H1 (cell line): ENCODE measurements at regions not wholly inside any gene's neighbourhood (a gene's known extent, or its start where the extent isn't known, plus 50 kb on each side); places are given as distances from the start of the nearest gene placed in this dataset.

Experiments
- CTCF ChIA-PET: fragments of 300-600 bp; sonication (Branson Sonifier 250); formaldehyde crosslinking; loops from one replicate; lab custom pipeline; 2021; ENCODE audit not compliant: partially characterized antibody; lab: Charles Lee
- POLR2A ChIA-PET: fragments of 300-600 bp; sonication (Branson Sonifier 250); formaldehyde crosslinking; loops from one replicate; lab custom pipeline; 2021; ENCODE audit warnings: inconsistent platforms; ENCODE audit not compliant: partially characterized antibody; lab: Charles Lee
- DNase-seq, 2 experiments: peaks; one replicate each; pipeline versions ENCODE4 v3.0.0 to v3.0.0-alpha.2; 2010 to 2022; ENCODE audit warnings: low spot score in 2 of 2, low read depth in 1 of 2, mixed read lengths in 1 of 2
- FAIRE-seq: peaks from 2 replicates; lab custom pipeline; 2011; peaks lifted over from hg19 to GRCh38; lab: Jason Lieb, UNC
- H2AFZ ChIP-seq: 2 replicates; pipeline ENCODE4 v1.8.1; 2012; ENCODE audit warnings: low read length, inconsistent platforms
- H2AK5ac ChIP-seq: 2 replicates; pipeline ENCODE4 v1.6.1; 2013; ENCODE audit warnings: low read depth, low read length
- H2BK120ac ChIP-seq: replicated peaks from 2 replicates; pipeline ENCODE3; 2013; ENCODE audit warnings: low read depth, low read length, inconsistent platforms
- H2BK12ac ChIP-seq: 2 replicates; pipeline ENCODE4 v1.6.1; 2013; ENCODE audit warnings: low read depth, low read length
- H2BK15ac ChIP-seq: 2 replicates; pipeline ENCODE4 v1.6.1; 2013; ENCODE audit warnings: low read length
- H2BK20ac ChIP-seq: 2 replicates; pipeline ENCODE4 v1.6.1; 2013; ENCODE audit warnings: low read length
- H2BK5ac ChIP-seq: 2 replicates; pipeline ENCODE4 v1.6.1; 2013; ENCODE audit warnings: low read depth, low read length
- H3K14ac ChIP-seq: 2 replicates; pipeline ENCODE4 v1.6.1; 2013; ENCODE audit warnings: inconsistent platforms; ENCODE audit not compliant: insufficient read length
- H3K18ac ChIP-seq: 2 replicates; pipeline ENCODE4 v1.6.1; 2013; ENCODE audit warnings: low read length; ENCODE audit errors: extremely low read depth
- H3K23ac ChIP-seq: 2 replicates; pipeline ENCODE4 v1.6.1; 2013; ENCODE audit warnings: inconsistent platforms; ENCODE audit not compliant: insufficient read length
- H3K23me2 ChIP-seq: 2 replicates; pipeline ENCODE4 v1.6.1; 2013; ENCODE audit warnings: low read depth, low read length
- H3K27ac ChIP-seq: 2 replicates; pipeline ENCODE4 v1.6.1; 2011; ENCODE audit warnings: low read depth, low read length, inconsistent platforms
- H3K27me3 ChIP-seq, 4 experiments: replicated peaks in 1 of 4; 1 replicate in 1 of 4; 2 replicates in 3 of 4; pipeline versions ENCODE4 v1.6.1 to v1.8.1; 2011 to 2013; ENCODE audit warnings: low read length in 3 of 4, mild to moderate bottlenecking in 3 of 4, inconsistent platforms in 2 of 4, mixed read lengths in 2 of 4, moderate library complexity in 1 of 4; ENCODE audit not compliant: control insufficient read depth in 3 of 4, insufficient read depth in 3 of 4; ENCODE audit errors: extremely low read depth in 1 of 4
- H3K36me3 ChIP-seq, 4 experiments: 2 replicates each; pipeline versions ENCODE4 v1.6.1 to v1.8.1; 2011 to 2013; ENCODE audit warnings: mild to moderate bottlenecking in 4 of 4, low read length in 3 of 4, moderate library complexity in 2 of 4, control low read depth in 1 of 4, inconsistent platforms in 1 of 4; ENCODE audit not compliant: insufficient read depth in 4 of 4, control insufficient read depth in 2 of 4
- H3K4ac ChIP-seq: replicated peaks from 2 replicates; pipeline ENCODE3; 2013; ENCODE audit warnings: low read length, low read depth, mixed read lengths, inconsistent platforms; ENCODE audit not compliant: insufficient read length
- H3K4me1 ChIP-seq, 4 experiments: replicated peaks in 1 of 4; 1 replicate in 1 of 4; 2 replicates in 3 of 4; pipeline versions ENCODE4 v1.6.1 to v1.8.1; 2011 to 2013; ENCODE audit warnings: low read length in 3 of 4, inconsistent platforms in 2 of 4, mixed read lengths in 1 of 4; ENCODE audit not compliant: insufficient read depth in 4 of 4, control insufficient read depth in 3 of 4
- H3K4me2 ChIP-seq, 2 experiments: 2 replicates each; pipeline versions ENCODE4 v1.6.1 to v1.8.1; 2011 to 2013; ENCODE audit warnings: low read depth in 2 of 2, low read length in 2 of 2, control low read depth in 1 of 2, inconsistent platforms in 1 of 2, mild to moderate bottlenecking in 1 of 2; ENCODE audit not compliant: insufficient read depth in 1 of 2
- H3K4me3 ChIP-seq, 4 experiments: fragments of 200-600, 300-600 bp in 1 of 4; sonication (generic), shearing (Covaris generic), sonication (Bioruptor Twin) in 1 of 4; 2 replicates each; pipeline versions ENCODE4 v1.5.1 to v1.8.1; 2011 to 2016; ENCODE audit warnings: low read length in 4 of 4, low read depth in 3 of 4, control low read depth in 2 of 4, inconsistent platforms in 2 of 4, mild to moderate bottlenecking in 2 of 4, mixed read lengths in 1 of 4, moderate library complexity in 1 of 4; ENCODE audit not compliant: insufficient read depth in 2 of 4; ENCODE audit errors: extremely low read depth in 1 of 4
- H3K56ac ChIP-seq: replicated peaks from 2 replicates; pipeline ENCODE3; 2013; ENCODE audit warnings: low read depth, mild to moderate bottlenecking, mixed read lengths, low read length, inconsistent platforms; ENCODE audit not compliant: insufficient read length
- H3K79me1 ChIP-seq: 2 replicates; pipeline ENCODE4 v1.6.1; 2013; ENCODE audit warnings: low read depth, low read length, control low read depth
- H3K79me2 ChIP-seq, 2 experiments: 2 replicates each; pipeline versions ENCODE4 v1.6.1 to v1.8.1; 2012 to 2013; ENCODE audit warnings: low read length in 2 of 2, mild to moderate bottlenecking in 2 of 2, inconsistent platforms in 1 of 2; ENCODE audit not compliant: insufficient read depth in 2 of 2, control insufficient read depth in 1 of 2
- H3K9ac ChIP-seq, 4 experiments: replicated peaks in 1 of 4; 1 replicate in 1 of 4; 2 replicates in 3 of 4; pipeline versions ENCODE4 v1.6.1 to v1.8.1; 2011 to 2013; ENCODE audit warnings: low read depth in 3 of 4, low read length in 3 of 4, control low read depth in 2 of 4, mild to moderate bottlenecking in 2 of 4, moderate library complexity in 2 of 4, inconsistent platforms in 1 of 4; ENCODE audit errors: extremely low read depth in 1 of 4
- H3K9me3 ChIP-seq, 2 experiments: 2 replicates each; pipeline versions ENCODE4 v1.6.1 to v1.8.1; 2012 to 2013; ENCODE audit warnings: mild to moderate bottlenecking in 2 of 2, moderate library complexity in 2 of 2, control low read depth in 1 of 2, inconsistent platforms in 1 of 2, low read depth in 1 of 2, low read length in 1 of 2, mixed read lengths in 1 of 2; ENCODE audit not compliant: insufficient read depth in 2 of 2
- H4K20me1 ChIP-seq, 2 experiments: replicated peaks in 1 of 2; 2 replicates each; pipeline versions ENCODE3 to v1.8.1; 2011 to 2013; ENCODE audit warnings: inconsistent platforms in 2 of 2, low read length in 2 of 2, mild to moderate bottlenecking in 1 of 2; ENCODE audit not compliant: insufficient read depth in 2 of 2, control insufficient read depth in 1 of 2
- H4K5ac ChIP-seq: 2 replicates; pipeline ENCODE4 v1.6.1; 2013; ENCODE audit warnings: low read length, low read depth, mixed read lengths, inconsistent platforms; ENCODE audit not compliant: insufficient read length
- H4K8ac ChIP-seq: 2 replicates; pipeline ENCODE4 v1.8.0; 2013; ENCODE audit warnings: mild to moderate bottlenecking, moderate library complexity, low read length, inconsistent platforms; ENCODE audit not compliant: insufficient read depth; ENCODE audit errors: extremely low read depth
- H4K91ac ChIP-seq: replicated peaks from 2 replicates; pipeline ENCODE3; 2013; ENCODE audit warnings: low read length, mixed read lengths, inconsistent platforms; ENCODE audit not compliant: insufficient read length
- ATF2 ChIP-seq: IDR thresholded peaks from 2 replicates; pipeline ENCODE4 v1.6.1; 2012; ENCODE audit warnings: low read length, inconsistent platforms
- CBX5 ChIP-seq: fragments of 300-800, 300-1000 bp; sonication (generic); IDR thresholded peaks from 2 replicates; pipeline ENCODE4 v1.7.1; 2016; ENCODE audit warnings: antibody characterized with exemption, low read length, low read depth
- CREB1 ChIP-seq: IDR thresholded peaks from 2 replicates; pipeline ENCODE4 v1.6.1; 2012; ENCODE audit warnings: inconsistent platforms
- EZH2 ChIP-seq: fragments of 200-600 bp; sonication (generic); IDR thresholded peaks from 2 replicates; pipeline ENCODE4 v1.7.1; 2012; ENCODE audit warnings: low read depth, mild to moderate bottlenecking, moderate library complexity, low read length, inconsistent platforms; ENCODE audit not compliant: severe bottlenecking
- KDM1A ChIP-seq: fragments of 200-600, 300-600 bp; sonication (generic); IDR thresholded peaks from 2 replicates; pipeline ENCODE4 v1.7.1; 2016; ENCODE audit warnings: mild to moderate bottlenecking, low read length, borderline replicate concordance
- SAP30 ChIP-seq: fragments of 300-600 bp; sonication (generic); IDR thresholded peaks from 2 replicates; pipeline ENCODE4 v1.7.1; 2012; ENCODE audit warnings: low read length, moderate library complexity, mild to moderate bottlenecking, inconsistent platforms; ENCODE audit not compliant: insufficient read depth, insufficient replicate concordance
- SUZ12 ChIP-seq: fragments of 200-600 bp; sonication (generic); IDR thresholded peaks from 2 replicates; pipeline ENCODE4 v1.6.1; 2012; ENCODE audit warnings: mild to moderate bottlenecking, inconsistent platforms, low read length, moderate library complexity, mixed read lengths
- TCF12 ChIP-seq: IDR thresholded peaks from 2 replicates; pipeline ENCODE4 v1.6.1; 2011; ENCODE audit warnings: low read depth, mild to moderate bottlenecking, low read length
- TEAD4 ChIP-seq: IDR thresholded peaks from 2 replicates; pipeline ENCODE4 v1.6.1; 2012; ENCODE audit warnings: low read depth, low read length, inconsistent platforms, mixed read lengths
- ZNF274 ChIP-seq: IDR thresholded peaks from 2 replicates; pipeline ENCODE4 v1.7.0; 2012; ENCODE audit warnings: low read length, borderline replicate concordance; ENCODE audit errors: extremely low read depth

GRCh38 chr13:82976499-82976898 is 905.8 kb downstream of the SLITRK1 start:
- H3K4me2 ChIP-seq, result no peak overlapping the region
- H2BK15ac ChIP-seq, result no peak overlapping the region
- no peaks in the 10 kb centered on the region for H3K23me2 ChIP-seq
- H3K4me3 ChIP-seq, result no peak overlapping the region
- H3K79me2 ChIP-seq, result no peaks in the 10 kb centered on the region
- H2BK5ac ChIP-seq, result no peak overlapping the region
- no peak overlapping the region for H2AK5ac ChIP-seq
- no peaks in the 10 kb centered on the region for H3K4me1 ChIP-seq
- H3K4ac ChIP-seq, result no peak overlapping the region
- TF ChIP-seq ATF2 (no peak), TEAD4 (no peak), SAP30 (no peak), CBX5 (no peak), ZNF274 (no peak), SUZ12 (no peak), KDM1A (no peak), EZH2 (no peak), TCF12 (no peak), CREB1 (no peak)
- H2BK120ac ChIP-seq, result no peak overlapping the region
- H3K9ac ChIP-seq, result no peak overlapping the region
- H3K14ac ChIP-seq, result no peak overlapping the region
- POLR2A ChIA-PET, result no interaction called here
- no peak overlapping the region for H3K18ac ChIP-seq
- H3K23ac ChIP-seq, result no peak overlapping the region
- CTCF ChIA-PET, result interaction anchor here (0.7 kb wide), 1 partner anchor 59 kb away, joined by 3 read pairs; no protein-coding TSS in a partner anchor
- no peak overlapping the region for H3K27ac ChIP-seq
- FAIRE-seq (no peak), DNase-seq (no peak)
- H3K79me1 ChIP-seq, result no peaks in the 10 kb centered on the region
- no peak overlapping the region for H3K56ac ChIP-seq
- no peak overlapping the region for H2AFZ ChIP-seq
- H4K91ac ChIP-seq, result no peak overlapping the region
- H3K36me3 ChIP-seq, result no peaks in the 10 kb centered on the region
- no peak overlapping the region for H4K8ac ChIP-seq
- no peak overlapping the region for H2BK12ac ChIP-seq
- no peak overlapping the region for H4K5ac ChIP-seq
- no peak overlapping the region for H2BK20ac ChIP-seq
- H3K9me3 ChIP-seq, result no peaks in the 10 kb centered on the region
- peaks cover 0 to 2% (median 0%) of the 10 kb centered on the region in 4 experiments; a peak in 1 of 7 replicates for H3K27me3 ChIP-seq
- no peaks in the 10 kb centered on the region for H4K20me1 ChIP-seq
